Tibial nerve (tissue), 4 donors: ENCODE measurements at regions not wholly inside any gene's neighbourhood (a gene's known extent, or its start where the extent isn't known, plus 50 kb on each side); places are given as distances from the start of the nearest gene placed in this dataset.

Source experiments
- CTCF ChIP-seq, 5 experiments: fragments of 200-600 bp in 3 of 5; fragments of 450-650 bp in 2 of 5; sonication (generic) in 3 of 5; IDR thresholded peaks; one replicate each; pipeline ENCODE4 v1.5.1; 2016 to 2019; ENCODE audit warnings: antibody characterized with exemption in 5 of 5, mild to moderate bottlenecking in 3 of 5, moderate library complexity in 2 of 5
- EP300 ChIP-seq, 2 donors: sonication (generic); formaldehyde crosslinking; IDR thresholded peaks; one replicate each; pipeline ENCODE4 v1.6.1; 2017; ENCODE audit warnings: antibody characterized with exemption in 2 of 2, mild to moderate bottlenecking in 1 of 2

- TF ChIP-seq EP300 (IDR thresholded peaks at IDR 0.05) = no peak
- no peak for TF ChIP-seq CTCF (IDR thresholded peaks at IDR 0.05)
Observed at GRCh38 chr6:153831350-153832078, 207.5 kb upstream of the OPRM1 start.
